HG02571 (cell line): ENCODE measurements at regions not wholly inside any gene's neighbourhood (a gene's known extent, or its start where the extent isn't known, plus 50 kb on each side); places are given as distances from the start of the nearest gene placed in this dataset.
"Not testable (repeated sequence)": the region's sequence is repeated elsewhere in the genome, so short reads cannot be mapped to it uniquely, and the experiment has no call there.

Experiments
- ATAC-seq: cut with Tn5 transposase; IDR thresholded peaks from one replicate; pipeline ENCODE4 v1.9.1; 2021; ENCODE audit warnings: mild to moderate bottlenecking, moderate library complexity; ENCODE audit not compliant: unreplicated experiment

GRCh38 chr4:122100508-122100907 is 51.6 kb upstream of the BLTP1 start:
- no peak for ATAC-seq

- ATAC-seq = no peak
Observed at GRCh38 chr4:122099896-122100295, 52.2 kb upstream of the BLTP1 start.

GRCh38 chr4:122091836-122092405 is 60.2 kb upstream of the BLTP1 start:
- no peak for ATAC-seq

GRCh38 chr4:122091397-122091796 is 60.7 kb upstream of the BLTP1 start:
- no peak for ATAC-seq

- no peak for ATAC-seq
Observed at GRCh38 chr4:122090989-122091388, 61.1 kb upstream of the BLTP1 start.

- ATAC-seq = no peak
Observed at GRCh38 chr4:122086338-122087065, 65.6 kb upstream of the BLTP1 start.

- ATAC-seq = no peak
Observed at GRCh38 chr4:122083989-122084388, 68.1 kb upstream of the BLTP1 start.

- no peak for ATAC-seq
Observed at GRCh38 chr4:122083351-122083750, 68.8 kb upstream of the BLTP1 start.

- no peak for ATAC-seq
Observed at GRCh38 chr4:122082661-122083060, 69.5 kb upstream of the BLTP1 start.

GRCh38 chr4:122077653-122078052 is 74.5 kb upstream of the BLTP1 start:
- not testable (repeated sequence) for ATAC-seq

- ATAC-seq = not testable (repeated sequence)
Observed at GRCh38 chr4:122076835-122077234, 75.3 kb upstream of the BLTP1 start.

GRCh38 chr4:122073615-122074014 is 78.5 kb upstream of the BLTP1 start:
- ATAC-seq = no peak

- ATAC-seq = no peak
Observed at GRCh38 chr4:122065915-122066314, 86.2 kb upstream of the BLTP1 start.

- ATAC-seq = no peak
Observed at GRCh38 chr4:122065149-122065548, 87.0 kb upstream of the BLTP1 start.

GRCh38 chr4:122053186-122053585 is 98.9 kb upstream of the BLTP1 start:
- ATAC-seq = no peak

GRCh38 chr4:122052677-122053076 is 99.5 kb upstream of the BLTP1 start:
- no peak for ATAC-seq

GRCh38 chr4:122050841-122051240 is 99.0 kb upstream of the TRPC3 start:
- ATAC-seq = no peak

- no peak for ATAC-seq
Observed at GRCh38 chr4:122047456-122048425, 95.9 kb upstream of the TRPC3 start.

- ATAC-seq = no peak
Observed at GRCh38 chr4:122046255-122046654, 94.4 kb upstream of the TRPC3 start.

- no peak for ATAC-seq
Observed at GRCh38 chr4:122045533-122045932, 93.7 kb upstream of the TRPC3 start.

- no peak for ATAC-seq
Observed at GRCh38 chr4:122044501-122044900, 92.6 kb upstream of the TRPC3 start.

GRCh38 chr4:122041312-122041711 is 89.5 kb upstream of the TRPC3 start:
- ATAC-seq = no peak
